GM21528 (cell line): ENCODE measurements at regions not wholly inside any gene's neighbourhood (a gene's known extent, or its start where the extent isn't known, plus 50 kb on each side); places are given as distances from the start of the nearest gene placed in this dataset.

ENCODE experiments used
- ATAC-seq: cut with Tn5 transposase; IDR thresholded peaks from one replicate; pipeline ENCODE4 v1.9.1; 2021; ENCODE audit warnings: mild to moderate bottlenecking, moderate library complexity; ENCODE audit not compliant: unreplicated experiment, low FRiP score

DNA sequence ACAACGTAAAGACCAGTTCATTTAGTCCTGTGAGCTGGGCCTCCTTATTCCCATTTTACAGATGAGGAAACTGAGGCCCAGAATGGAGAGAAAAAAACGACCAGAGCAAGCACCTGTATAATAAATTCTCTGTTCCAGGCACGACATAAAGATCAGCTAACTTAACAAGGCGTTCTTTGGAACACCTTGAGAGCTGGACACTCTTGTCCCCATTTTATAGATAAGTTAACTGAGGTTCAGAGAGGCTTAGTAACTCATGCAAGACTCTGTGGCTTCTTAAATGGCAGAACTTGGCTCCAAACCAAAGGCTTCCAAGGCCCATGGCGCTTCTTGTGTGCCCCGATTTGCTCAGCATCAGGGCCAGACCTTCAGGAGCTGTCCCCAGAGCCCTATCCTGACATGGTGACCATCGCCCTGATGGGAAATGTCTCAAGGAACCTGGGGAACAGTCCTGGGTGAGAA is 142.1 kb downstream of the VEGFA start:
- no peak for ATAC-seq

DNA sequence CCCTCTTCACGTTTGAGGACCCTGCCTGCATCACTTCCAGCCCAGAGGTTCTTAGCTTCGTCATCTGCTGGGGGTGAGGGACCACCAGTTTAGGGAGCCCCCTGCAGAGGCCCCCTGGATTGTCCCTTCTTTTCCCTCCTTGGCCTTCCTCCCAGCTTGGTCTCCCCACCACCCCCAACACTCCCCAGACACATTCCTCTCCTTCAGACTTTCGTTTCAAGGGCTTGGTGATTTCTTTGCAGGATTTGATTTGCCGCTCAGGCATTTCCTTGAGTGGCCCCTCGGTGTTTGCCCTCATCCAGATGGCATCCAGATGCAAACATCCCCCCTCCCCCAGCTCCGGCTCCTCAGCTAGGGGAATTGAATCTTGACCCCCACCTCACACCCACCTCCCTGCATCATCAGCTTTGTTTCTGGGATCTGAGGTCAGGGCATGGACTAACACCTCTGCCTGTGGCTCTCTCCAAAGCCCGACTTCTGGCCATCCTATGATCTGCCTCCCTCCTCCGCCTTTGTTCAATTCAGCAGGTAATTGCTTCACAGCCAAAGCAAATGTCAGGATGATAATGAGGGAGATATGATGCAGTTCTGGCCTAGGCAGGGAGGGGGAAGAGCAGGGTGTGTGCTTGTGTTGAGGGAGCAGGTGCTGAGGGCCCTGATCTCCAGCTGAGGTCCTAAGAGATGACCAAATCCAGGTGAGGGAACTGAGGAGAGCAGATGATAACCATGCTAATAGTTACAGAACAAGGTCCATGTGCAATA is 141.5 kb downstream of the VEGFA start:
- no peak for ATAC-seq

DNA sequence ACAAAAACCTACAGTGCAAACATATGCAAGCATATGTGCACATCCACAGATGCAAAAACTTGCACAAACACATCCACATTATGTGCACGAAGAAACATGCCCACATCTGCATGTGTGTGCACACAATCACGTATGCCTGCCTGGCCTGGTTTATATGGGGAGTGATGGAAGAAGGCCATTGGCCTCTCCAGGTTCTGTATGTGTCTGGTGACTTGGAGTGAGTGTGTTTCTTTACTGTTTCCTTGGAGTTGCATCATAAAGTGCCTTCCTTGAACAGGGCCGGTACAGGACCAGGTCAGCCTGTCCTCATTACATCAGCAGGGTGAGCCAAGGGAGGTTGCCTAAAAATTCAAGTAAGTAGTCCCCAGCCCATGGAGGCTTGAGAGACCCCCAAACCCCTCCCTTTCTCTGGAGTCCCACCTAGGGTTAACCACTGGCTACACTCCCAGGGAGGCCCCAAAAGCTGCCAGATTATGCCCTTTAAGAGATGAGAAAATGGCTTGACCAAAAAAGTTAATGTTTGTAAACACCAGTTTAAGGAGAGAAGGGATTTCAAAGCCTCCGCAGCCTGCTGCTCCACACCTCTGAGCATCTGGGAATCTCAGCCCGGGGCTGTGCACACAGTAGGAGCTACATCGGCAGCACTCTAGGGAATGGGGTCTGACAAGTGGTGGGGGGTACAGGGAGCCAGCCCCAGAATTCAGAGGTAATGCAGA is 140.8 kb downstream of the VEGFA start:
- ATAC-seq: no peak

DNA sequence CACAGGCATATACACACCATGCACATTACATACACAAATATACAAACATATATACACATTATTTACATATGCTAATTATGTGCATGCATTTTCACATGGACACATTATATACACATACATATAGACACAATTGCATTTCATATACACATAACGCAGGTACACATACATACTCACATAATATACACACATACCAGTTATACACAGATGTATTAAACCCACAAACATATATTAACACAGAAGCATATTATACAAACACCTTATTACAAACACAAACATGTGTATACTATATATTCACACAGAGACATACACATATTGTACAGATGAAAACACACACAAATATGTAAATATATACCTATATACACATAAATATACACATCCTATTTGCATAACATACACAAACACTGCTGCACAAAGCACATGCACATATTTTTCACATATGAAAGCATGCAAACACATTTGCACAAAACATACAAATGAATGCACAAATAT is 140.2 kb downstream of the VEGFA start:
- ATAC-seq: no peak

DNA sequence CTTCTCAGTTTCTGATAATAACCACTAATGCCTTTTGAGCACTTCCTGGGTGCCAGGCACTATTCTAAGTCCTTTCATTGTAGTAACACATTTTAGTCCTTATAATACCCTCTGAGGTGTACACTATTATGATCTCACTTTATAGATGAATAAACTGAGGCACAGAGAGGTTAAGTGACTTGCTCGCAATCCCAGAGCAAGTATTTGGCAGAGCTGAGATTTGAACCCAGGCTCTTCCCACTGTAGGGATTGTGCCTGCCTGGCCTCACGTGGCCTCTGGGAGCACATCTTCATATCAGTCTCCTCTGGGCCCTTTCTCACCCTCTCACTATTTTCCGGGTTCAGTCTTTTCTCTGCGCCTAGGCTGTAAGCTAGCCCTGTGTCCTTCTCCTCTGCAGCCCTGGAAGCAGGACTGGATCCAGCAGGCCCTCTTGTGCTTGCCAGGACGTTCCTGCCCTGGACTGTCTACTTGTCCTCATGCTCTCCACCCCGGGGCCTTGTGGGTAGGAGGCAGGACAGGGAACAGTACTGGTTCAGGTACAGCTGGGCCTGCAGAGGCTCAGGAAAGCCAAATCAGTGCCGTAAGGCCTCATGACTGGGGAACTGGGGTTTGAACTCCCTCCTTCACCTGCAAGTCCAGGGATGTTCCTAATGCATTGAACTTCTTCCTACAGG is 139.6 kb downstream of the VEGFA start:
- no peak for ATAC-seq

DNA sequence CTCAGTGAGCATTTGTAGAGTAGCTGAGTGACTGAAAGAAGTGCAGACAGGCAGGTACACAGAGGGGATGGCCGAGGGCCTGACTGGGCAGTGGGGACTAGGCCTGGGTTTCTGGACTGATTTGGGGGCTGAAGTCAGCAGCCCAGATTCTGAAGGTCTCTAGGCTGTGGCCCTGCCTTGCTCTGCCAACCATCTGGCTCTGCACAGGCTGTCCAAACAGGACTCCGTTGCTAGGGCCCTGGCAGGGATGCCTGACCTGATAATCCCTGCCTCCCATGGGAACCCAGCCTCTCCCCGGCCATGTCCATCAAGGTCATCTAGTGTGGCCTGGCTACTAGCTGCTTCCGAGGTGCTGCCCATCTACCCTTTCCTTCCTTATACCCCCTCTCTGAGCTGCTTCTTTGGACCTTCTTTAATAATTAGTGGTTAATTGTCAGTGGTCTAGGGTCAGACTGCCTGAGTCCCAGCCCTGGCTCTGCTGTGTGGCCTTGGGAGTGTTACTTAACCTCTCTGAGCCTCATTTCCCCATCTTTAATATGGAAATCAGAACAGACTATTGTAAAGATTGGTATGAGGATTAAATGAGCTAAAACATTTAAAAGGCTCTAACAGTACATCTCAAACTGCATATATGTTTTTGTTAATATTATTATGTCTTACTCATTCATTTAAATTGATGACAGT is 137.9 kb downstream of the VEGFA start:
- ATAC-seq: no peak

DNA sequence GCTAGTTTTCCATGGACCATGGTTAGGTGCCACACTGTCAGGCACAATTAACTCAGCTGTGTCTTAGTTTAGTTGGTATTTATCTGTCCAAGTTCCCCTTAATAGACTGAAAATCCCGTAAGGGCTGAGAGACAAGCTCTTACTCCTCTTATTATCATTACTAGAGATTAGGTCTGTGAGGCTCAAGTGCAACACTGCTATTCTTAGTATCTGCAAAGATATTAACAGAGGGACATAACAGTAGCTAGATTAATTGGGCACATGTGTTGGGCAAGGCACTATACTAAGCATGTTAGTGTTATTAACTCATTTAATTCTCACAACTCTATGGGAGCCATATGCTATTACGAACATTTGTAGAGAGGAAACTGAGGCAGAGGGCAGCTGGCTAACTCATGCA is 137.3 kb downstream of the VEGFA start:
- ATAC-seq: no peak

DNA sequence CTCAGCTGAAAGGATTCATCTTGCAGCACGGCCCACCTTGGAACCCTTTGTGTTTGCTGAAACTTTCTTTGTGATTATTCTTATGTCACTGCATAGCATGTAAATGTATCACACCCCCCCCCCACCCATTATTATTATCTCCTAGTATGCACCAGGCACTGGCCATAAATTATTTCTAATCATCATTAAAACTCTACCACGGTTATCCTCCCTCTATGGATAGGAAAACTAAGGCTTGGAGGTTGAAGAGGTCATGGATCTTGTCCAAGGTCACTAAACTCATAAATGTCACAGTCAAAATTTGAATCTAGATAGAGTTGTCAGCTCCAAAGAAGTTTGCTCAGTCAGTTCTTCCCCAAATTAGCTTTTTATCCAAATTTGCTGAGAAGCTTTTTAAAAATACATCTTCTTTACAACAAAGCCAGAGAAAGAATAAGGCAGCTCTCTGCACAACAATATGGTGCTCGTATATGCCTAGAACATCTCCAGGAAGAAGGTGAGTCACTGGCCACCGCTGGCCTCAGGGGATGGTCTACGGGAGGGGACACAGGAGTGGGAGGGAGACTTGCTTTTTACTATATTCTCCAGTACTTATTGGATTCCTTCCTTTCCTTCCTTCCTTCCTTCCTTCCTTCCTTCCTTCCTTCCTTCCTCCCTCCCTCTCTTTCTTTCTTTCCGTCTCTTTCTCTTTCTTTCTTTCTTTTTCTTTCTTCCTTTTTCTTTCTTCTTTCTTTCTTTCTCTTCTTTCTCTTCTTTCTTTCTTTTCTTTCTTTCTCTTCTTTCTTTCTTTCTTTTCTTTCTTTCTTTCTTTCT is 134.5 kb downstream of the VEGFA start:
- ATAC-seq: no peak

DNA sequence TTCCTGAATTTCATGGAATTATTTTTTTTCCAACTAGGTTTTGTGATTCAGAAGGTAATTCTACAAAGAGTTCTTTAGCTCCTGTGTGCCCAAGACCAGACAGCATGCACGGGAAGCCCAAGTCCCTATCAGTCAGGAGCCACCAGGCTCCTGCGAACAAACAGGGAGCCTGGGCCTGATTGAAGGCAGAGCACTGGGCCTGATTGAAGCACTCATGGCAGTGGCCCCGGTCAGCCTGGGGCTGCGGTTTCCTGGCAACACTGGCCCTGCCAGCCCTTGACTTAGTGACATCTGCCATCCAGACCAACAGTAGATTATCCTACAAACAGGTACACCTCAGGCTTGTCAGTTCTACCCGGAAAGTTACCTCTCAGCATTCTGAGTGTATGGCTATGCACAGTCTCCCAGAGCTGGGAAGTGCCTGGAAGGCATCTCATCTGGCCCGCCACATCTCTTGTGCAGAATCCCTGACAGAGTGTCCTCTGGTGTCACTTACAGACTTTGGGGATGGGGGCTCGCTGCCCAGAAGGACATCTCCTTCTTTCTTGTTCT is 133.8 kb downstream of the VEGFA start:
- ATAC-seq: no peak

DNA sequence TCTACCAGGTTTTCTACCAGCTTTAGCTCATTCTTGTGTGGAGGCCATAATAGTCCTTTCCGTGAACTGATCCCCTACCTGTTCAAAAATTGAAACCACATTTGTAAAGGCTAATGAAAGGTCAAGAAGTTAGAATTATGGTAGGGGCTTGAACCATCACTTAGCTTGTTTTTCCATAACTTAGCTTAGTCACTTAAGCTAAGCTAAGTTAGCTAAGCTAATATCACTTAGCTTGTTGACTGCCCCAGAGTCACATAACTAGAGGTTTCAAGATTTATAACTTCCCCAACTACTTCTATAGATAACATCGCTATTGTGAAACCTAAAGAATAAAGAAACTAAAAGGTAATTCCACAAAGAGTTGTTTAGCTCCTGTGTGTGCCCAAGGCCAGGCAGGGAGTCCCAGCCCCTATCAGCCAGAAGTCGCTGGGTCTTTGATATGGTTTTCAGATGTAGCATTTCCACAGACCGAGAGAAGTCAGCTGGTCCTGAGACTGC is 131.8 kb downstream of the VEGFA start:
- ATAC-seq: no peak

DNA sequence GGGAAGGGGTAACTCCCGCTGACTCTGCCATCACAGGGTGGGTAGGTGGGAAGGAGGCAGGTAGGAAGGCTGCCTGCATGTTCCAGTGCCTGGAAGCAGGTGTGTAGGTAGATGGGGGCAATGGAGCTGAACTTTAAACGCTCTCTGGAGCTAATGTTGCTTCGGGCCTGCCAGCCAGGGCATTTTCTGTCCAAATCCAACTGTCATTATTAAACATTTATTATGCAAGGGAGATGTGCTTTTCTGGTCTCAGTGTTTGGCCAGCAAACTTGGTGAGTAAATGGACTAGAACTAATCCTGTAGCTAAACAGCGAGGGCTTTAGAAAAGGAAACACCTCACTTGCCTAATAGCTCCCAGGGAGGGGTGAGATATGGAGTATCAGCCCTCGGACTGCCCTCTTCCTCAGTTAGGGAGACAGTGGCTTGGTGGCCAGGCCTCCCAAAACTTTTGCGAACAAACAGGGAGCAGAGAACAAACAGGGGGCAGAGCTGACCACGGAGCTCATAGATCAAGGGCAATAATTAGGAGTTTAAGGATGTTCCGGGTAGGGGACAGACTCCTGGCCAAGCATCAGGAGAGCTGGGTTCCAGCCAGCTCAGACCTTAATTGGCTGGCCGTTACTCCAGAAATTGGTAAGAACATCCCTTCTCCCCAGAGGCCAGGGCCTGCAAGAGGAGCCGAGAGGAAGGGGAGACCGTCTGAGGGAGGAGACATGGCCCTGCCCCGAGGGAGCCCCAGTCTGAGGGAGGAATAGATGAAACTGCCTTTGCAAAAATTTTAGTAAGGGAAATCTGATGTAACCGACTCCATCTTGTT is 131.1 kb downstream of the VEGFA start:
- no peak for ATAC-seq

DNA sequence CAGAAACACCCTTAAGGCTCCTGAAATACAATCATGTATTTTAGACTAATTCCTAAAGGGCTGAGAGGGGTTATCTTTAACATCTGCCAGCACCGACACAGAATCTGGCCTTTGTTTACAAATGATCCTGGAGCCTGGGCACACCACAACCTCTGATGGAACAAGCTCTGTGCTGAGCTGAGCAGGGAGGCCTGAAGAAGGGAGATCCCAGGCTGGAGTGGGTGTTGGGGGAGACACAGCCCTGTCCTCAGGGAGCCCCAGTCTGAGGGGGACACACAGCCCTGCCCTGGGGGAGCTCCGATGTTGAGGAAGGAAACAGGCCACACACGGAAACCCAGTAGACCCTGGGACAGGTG is 130.5 kb downstream of the VEGFA start:
- ATAC-seq: no peak

DNA sequence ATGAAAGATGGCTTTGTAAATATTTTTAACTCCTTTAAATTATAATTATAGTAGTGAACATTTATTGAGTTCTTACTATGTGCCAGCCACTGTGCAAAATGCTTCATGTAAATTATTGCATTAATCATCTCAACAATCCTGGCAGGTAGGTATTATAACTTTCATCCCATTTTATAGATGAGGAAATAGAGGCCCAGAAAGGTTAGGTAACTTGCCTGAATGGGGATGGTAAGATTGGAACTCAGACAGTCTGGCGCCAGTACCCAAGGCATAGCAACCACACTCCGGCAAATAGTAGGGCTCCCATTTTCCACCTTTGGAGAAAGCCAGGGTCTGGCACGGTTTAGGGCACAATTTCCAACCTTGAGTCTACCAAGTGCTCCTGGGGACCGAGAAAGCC is 129.8 kb downstream of the VEGFA start:
- ATAC-seq: no peak

DNA sequence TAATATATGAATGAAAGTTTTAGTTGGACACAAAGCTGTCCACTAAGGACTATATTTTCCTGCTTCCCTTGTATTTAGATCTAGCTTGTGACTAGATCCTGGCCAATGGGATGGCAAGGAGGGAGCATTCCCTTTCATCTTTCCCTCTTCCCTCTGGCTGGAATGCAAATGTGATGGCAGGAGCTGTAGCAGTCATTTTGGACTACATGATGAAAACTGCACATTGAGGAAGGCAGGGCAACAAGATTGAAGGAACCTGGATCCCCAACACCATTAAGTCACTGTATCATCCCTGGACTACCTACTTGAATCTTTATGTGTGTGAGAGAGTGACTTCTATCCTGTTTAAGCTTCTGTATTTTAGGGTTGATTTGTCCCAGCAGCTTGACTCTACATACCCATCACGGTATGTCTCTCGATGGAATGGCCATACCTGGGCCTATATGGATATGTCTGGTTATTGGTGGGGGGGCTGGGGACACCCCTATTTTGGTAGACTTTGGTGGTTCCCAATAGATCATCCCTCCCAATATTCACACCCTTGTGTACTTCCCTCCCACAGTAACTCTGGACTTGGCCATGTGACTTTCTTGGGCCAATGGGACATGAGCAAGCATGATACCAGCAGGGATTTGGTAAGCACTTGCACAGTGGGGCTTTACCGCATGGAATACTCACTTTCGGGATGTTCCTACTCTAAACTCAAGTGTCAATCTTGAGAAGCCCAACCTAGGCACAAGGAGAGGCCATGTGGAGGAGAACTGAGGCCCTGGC is 128.5 kb downstream of the VEGFA start:
- no peak for ATAC-seq

DNA sequence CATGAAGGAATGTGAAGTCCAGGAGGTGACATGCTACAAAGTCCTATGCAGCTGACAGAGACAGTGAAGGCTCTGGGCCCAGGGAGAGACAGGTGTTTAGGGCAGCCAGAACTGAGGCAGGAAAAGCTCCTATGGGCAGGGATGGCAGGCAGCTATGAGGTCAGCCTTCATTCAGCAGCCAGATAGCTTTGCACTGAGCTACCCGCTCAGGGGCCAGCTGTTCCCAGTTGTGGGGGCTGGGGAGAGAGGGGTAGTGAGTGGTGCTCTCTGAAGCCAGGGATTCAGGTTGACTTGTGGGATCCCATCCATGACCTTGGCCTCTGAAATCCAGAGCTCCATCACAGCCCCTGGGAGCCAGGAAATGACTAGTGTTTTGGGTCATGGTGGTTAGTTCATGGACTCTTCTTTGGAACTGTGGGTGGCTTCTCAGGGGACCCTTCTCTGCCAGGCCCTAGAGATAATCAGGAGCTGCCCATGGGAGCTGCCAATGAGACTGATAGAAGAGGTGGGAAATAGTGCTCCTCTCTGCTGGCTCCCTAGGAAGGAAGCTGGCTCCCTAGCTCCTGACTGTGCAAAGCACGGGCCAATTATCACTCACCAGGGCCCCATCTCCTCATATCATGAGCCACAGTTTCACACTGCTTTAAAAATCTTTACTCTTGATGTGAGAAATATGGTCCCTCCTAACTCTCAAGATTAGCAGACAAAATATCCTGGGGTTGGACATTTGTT is 127.7 kb downstream of the VEGFA start:
- no peak for ATAC-seq

DNA sequence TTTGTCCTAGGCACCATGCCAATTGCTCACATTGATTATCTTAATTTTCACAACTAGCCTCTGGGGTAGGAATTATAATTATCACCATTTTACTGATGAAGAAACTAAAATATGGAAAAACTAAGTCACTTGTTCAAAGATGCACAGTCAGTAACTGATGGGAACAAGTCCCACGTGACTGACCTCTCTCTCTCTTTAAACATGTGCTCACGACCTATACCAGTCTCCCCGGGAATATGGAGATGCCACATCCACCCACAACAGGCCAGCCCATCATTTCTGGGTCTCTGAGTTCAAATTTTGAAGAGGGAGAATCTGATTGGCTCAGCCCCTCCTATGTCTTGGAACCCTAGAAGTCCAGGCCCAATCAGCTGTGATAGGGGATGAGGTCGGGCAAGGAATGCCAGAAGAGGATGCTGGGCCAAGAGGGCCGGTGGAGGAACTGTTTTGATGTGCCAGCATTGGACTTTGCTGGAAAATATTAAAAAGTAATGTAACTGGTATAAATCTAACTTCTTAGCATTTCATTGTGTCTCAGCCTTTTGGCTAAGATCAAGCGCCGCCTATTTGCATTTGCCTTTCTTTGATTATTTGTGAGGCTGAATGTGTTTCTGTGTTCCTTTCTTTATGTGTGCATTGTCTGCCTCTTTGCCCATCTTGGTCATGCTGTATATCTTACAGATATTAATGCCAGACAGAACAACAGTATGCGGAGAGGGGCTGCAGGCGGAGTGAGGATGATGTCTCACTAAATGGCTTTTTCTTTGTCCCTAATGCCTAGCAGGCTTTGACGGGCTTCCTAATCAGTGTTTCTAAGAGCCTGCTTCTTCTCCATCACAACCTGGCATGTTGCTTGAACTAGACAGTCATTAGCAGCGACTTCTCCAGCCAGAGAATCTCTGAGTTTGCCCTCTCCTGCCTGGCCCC is 126.6 kb downstream of the VEGFA start:
- no peak for ATAC-seq
